ENCODE measurements at regions not wholly inside any gene's neighbourhood (a gene's known extent, or its start where the extent isn't known, plus 50 kb on each side); places are given as distances from the start of the nearest gene placed in this dataset.

GRCh38 chr1:177385760-177386698 is 215.3 kb downstream of the BRINP2 start:
- TF ChIP-seq YY1 (IDR thresholded peaks at IDR 0.05; ENCODE audit: low read depth) = no peak
- no peak for TF ChIP-seq CREB1 (IDR thresholded peaks at IDR 0.05; ENCODE audit: low read depth)
- no peak for TF ChIP-seq RAD21 (IDR thresholded peaks at IDR 0.05; ENCODE audit: low read depth)
- no peak for TF ChIP-seq EGR1 (IDR thresholded peaks at IDR 0.05)
- no peak for TF ChIP-seq CEBPB (IDR thresholded peaks at IDR 0.05)
- TF ChIP-seq USF1 (IDR thresholded peaks at IDR 0.05) = no peak
- no peak for TF ChIP-seq MAX (IDR thresholded peaks at IDR 0.05)
- no peak for TF ChIP-seq TCF12 (IDR thresholded peaks at IDR 0.05; ENCODE audit: low read depth)
- no peak for TF ChIP-seq TEAD4 (IDR thresholded peaks at IDR 0.05)
- no peak for TF ChIP-seq REST (IDR thresholded peaks at IDR 0.05; ENCODE audit: low read depth)
- no peak for TF ChIP-seq FOXM1 (IDR thresholded peaks at IDR 0.05; ENCODE audit: borderline replicate concordance, low read depth)
- TF ChIP-seq ZBTB7A (IDR thresholded peaks at IDR 0.05; ENCODE audit: low read depth) = no peak
- no peak for TF ChIP-seq EP300 (IDR thresholded peaks at IDR 0.05; ENCODE audit: borderline replicate concordance)
- TF ChIP-seq TAF1 (IDR thresholded peaks at IDR 0.05; ENCODE audit: low read depth) = no peak
- TF ChIP-seq NFIC (IDR thresholded peaks at IDR 0.05) = no peak

GRCh38 chr1:177384461-177384860 is 213.7 kb downstream of the BRINP2 start:
- TF ChIP-seq TEAD4 (IDR thresholded peaks at IDR 0.05) (no peak), EP300 (IDR thresholded peaks at IDR 0.05; ENCODE audit: borderline replicate concordance) (no peak), CEBPB (IDR thresholded peaks at IDR 0.05) (no peak), YY1 (IDR thresholded peaks at IDR 0.05; ENCODE audit: low read depth) (no peak), TAF1 (IDR thresholded peaks at IDR 0.05; ENCODE audit: low read depth) (no peak), USF1 (IDR thresholded peaks at IDR 0.05) (no peak), REST (IDR thresholded peaks at IDR 0.05; ENCODE audit: low read depth) (no peak), RAD21 (IDR thresholded peaks at IDR 0.05; ENCODE audit: low read depth) (no peak), TCF12 (IDR thresholded peaks at IDR 0.05; ENCODE audit: low read depth) (no peak), CREB1 (IDR thresholded peaks at IDR 0.05; ENCODE audit: low read depth) (no peak), ZBTB7A (IDR thresholded peaks at IDR 0.05; ENCODE audit: low read depth) (no peak), NFIC (IDR thresholded peaks at IDR 0.05) (no peak), EGR1 (IDR thresholded peaks at IDR 0.05) (no peak)

- TF ChIP-seq NFIC (IDR thresholded peaks at IDR 0.05) = no peak
- no peak for TF ChIP-seq RAD21 (IDR thresholded peaks at IDR 0.05; ENCODE audit: low read depth)
- TF ChIP-seq CEBPB (IDR thresholded peaks at IDR 0.05) = no peak
- TF ChIP-seq ZBTB7A (IDR thresholded peaks at IDR 0.05; ENCODE audit: low read depth) = no peak
- no peak for TF ChIP-seq TCF12 (IDR thresholded peaks at IDR 0.05; ENCODE audit: low read depth)
- no peak for TF ChIP-seq USF1 (IDR thresholded peaks at IDR 0.05)
- no peak for TF ChIP-seq REST (IDR thresholded peaks at IDR 0.05; ENCODE audit: low read depth)
- TF ChIP-seq TEAD4 (IDR thresholded peaks at IDR 0.05) = no peak
- TF ChIP-seq TAF1 (IDR thresholded peaks at IDR 0.05; ENCODE audit: low read depth) = no peak
Measured at GRCh38 chr1:177383715-177384114, 213.0 kb downstream of the BRINP2 start.

GRCh38 chr1:177377866-177378265 is 207.1 kb downstream of the BRINP2 start:
- TF ChIP-seq CREB1 (IDR thresholded peaks at IDR 0.05; ENCODE audit: low read depth) (no peak), USF1 (IDR thresholded peaks at IDR 0.05) (no peak), CEBPB (IDR thresholded peaks at IDR 0.05) (no peak), REST (IDR thresholded peaks at IDR 0.05; ENCODE audit: low read depth) (no peak), YY1 (IDR thresholded peaks at IDR 0.05; ENCODE audit: low read depth) (no peak), TAF1 (IDR thresholded peaks at IDR 0.05; ENCODE audit: low read depth) (no peak), EP300 (IDR thresholded peaks at IDR 0.05; ENCODE audit: borderline replicate concordance) (no peak), ZBTB7A (IDR thresholded peaks at IDR 0.05; ENCODE audit: low read depth) (no peak), NFIC (IDR thresholded peaks at IDR 0.05) (no peak), FOXM1 (IDR thresholded peaks at IDR 0.05; ENCODE audit: borderline replicate concordance, low read depth) (no peak), TEAD4 (IDR thresholded peaks at IDR 0.05) (no peak)
